Activated CD4-positive, alpha-beta T cell treated with anti-CD3 and anti-CD28 coated beads for 48 hours (primary cell): ENCODE measurements at regions not wholly inside any gene's neighbourhood (a gene's known extent, or its start where the extent isn't known, plus 50 kb on each side); places are given as distances from the start of the nearest gene placed in this dataset.

Experiments used
- DNase-seq: peaks from one replicate; pipeline ENCODE4 v3.0.0-alpha.2; 2020

DNA sequence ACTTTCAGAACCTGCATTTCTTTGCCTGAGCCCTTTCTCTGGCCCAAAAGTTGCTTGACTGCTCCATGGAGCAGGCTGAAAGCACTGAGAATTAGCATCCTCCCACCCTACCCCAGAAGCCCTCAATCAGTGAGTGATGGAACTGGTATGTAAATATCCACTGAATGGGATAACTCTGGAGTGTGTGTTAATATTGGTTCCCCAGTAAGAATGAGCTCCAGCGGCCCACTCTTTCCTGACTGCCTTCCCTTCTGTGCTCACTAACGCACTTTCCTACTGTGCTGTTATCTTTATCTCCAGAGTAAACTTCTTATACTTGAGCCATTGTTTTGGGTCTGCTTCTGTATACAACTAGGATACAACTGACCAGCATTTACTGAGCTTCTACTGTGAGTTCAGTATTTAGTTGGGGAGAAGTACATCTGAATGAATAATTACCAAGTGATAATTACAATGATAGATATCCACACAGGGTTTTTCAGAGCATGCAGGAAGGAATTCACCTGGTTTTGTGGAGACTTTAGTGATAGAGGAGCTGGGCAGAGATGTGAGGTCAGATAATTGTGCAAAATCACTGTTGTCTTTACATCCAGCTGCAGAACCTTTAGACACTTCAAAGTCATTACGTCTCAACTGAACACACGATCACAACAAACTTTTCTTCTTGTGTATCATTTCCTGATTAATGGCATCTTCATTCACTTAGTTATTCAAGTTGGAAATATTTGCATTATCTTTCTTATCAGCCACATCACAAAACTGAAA is 149.2 kb upstream of the BTG1 start:
- DNase-seq = no peak

DNA sequence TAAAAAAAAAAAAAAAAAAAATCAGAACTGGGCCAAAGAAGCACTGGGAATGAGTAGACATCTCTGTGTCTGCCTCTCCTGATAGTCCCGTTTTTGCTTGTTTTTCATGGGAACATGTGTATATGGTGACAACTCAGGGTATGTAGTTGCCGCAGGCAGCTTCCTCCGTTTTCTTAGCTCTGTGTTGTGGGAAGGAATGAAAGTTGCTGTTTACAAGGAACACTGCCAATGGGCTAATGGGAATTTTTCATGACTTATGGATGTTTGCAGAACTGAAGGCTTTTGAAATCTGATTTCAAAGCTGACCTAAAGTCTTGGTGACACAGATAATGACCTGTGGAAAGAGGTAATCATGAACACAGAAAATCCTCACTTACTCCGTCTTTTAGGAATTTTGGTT is 146.4 kb upstream of the BTG1 start:
- DNase-seq = no peak

DNA sequence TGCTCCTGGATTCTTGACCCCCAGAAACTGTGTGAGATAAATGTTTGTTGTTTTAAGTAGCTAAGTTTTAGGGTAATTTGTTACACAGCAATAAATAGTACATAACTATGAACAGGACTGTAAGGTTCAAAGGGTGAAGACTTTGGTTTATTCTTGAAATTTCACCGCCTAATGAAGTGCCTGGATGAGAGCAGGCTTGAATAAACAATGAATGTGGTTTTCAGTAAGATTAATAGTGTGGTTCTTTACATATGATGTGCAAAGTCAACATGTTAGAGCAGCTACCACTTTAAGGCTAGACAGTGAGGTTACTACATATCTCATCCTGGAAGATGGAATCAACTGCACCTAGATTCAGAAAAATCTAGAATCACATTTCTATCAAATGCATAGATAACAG is 145.2 kb upstream of the BTG1 start:
- no peak for DNase-seq

DNA sequence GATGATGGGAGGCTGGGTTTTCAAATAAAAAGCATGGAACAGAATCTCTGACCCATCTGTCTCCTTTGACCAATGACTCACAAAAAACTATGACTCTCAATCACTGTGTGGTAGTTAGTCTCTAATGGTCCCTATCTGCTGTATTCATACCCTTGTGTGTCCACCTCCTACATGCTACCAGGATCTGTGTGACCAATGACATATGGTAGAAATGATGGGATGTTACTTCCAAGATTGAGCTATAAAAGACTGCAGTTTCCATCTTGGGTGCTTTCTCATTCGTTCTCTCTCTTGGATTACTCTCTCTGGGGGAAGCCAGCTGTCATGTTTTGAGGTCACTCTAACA is 144.7 kb upstream of the BTG1 start:
- no peak for DNase-seq

DNA sequence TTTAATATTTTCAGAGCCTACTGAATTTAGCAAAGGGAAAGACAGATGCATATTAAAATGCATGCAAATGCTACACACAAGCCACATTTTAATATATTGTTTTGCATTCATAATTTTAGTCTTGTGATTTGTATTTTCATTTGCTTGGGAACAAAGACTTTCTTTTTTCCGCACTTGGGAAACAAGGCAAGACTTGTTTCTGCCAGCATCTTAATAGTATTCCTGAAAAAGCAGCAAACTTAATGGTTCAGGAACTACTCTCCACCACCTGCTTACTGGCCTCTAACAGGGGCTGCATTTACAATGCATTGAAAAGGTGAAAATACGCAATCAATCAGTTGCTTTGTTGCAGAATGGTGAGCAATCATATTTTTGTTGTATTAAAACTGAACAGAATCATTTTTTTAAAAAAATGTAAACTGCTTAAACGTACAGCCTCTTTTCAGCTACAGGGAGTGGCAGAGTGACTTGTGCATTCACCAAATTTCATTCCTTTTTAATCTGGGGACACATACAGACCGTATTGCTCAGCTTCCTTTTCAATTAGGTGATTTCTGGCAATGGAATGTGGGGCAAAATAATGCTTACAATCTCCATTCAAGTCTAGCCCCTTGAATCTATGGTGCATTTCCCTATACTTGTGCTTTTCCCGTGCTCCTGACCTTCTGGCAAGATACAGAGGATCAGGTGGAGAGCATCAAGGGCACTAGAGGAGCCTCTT is 144.1 kb upstream of the BTG1 start:
- no peak for DNase-seq

DNA sequence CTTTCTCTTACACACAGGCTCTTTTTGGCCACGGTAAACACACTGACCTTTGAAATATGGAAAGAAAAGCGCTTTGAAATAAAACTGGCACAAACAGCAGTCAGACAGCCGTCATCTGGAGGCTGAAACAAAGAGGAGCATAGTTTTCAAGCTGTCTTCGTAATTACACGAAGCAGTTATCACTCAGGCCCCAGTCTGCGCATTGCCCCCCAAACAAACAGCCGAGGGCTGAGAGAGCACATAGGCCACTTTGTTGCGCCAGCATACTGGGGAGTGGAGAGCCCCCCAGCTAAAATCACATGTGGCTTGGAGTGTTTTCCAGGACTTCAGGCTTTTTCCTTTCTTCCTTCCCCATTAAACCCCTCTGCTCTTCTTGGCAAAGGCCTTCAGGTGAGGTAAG is 142.9 kb upstream of the BTG1 start:
- DNase-seq = no peak

DNA sequence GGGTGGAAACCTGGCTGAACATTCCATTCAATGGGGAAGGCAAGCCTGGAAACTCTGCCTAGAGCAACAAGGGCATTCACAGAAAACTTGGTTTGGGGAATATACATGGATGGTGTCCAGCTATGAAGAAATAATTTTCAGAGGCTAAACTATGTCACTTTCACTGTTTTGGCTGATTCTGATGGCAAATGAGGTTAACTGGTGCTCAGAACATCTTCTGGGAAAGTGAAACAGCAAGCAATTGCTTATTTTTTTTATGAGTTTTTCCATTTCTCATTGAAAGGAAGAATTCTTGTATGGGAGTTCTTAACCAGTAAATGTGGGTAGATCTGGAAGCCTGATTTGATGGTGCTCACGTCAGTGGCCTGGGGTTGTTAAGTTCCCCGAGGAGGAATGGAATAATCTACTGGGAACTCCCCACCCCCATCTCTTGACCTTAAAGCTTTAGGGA is 132.8 kb upstream of the BTG1 start:
- no peak for DNase-seq

DNA sequence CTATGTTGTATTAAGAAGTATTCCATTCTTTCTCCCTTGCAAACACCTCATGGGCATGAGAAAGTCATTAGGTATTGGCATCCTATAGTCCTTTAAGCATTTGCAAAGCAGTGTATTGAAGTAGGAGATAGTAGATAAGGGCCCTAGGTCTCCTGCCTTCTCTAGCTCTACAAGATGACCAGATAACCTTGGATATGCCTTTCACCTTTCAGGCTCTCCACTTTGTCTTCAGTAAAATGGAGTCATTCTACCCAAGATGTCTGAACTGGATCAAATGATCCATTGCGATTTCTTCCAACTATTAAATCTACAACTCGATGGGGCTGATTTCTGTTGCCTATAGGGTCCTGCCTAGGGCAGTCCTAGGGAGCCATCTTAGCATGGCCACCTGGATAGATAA is 132.1 kb upstream of the BTG1 start:
- DNase-seq = no peak

DNA sequence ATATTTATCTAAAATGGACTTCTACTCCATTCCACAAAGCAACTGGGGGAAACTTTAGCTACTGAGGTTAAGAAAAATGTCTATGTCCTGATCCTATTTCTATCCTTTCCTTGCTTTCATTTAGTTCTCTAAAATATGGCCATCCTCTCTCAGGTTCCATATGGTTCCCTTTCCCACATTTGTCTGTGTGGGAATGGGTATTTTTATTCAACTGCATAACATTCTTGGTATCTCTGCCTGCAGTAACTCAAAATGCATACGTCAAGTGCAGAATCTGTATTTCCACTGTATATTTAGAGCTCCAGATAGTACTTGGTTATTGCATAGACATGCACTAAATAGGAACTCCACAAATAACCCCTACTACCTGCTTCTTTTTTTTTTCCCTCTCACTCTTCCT is 130.6 kb upstream of the BTG1 start:
- no peak for DNase-seq

DNA sequence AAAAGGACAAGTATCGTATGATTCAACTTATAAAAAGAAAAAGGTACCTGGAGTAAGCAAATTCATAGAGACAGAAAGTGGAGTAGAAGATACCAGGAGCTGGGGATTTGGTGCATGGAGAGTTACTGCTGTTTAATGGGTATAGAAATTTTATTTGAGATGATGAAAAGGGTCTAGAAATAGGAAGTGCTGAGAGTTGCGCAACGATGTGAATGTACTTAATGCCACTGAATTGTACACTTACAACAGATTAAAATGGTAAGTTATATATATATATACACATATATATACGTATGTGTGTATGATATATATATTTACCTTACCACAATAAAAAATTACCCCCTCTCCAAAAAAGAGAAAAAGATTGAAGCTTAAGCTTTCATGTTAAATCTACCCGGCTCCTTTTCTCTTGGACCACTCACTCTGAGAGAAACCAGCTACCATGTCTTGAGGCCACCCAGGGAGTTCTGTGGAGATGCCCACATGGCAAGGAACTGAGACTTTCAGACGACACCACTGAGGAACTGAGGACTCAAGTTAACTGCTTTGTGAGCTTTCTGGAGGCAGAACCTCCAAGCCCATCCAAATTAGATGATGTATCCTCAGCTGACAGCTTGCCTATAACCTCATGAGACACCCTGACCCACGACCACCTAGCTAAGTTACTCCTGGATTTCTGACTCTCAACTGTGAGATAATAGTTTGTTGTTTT is 130.0 kb upstream of the BTG1 start:
- DNase-seq = no peak

DNA sequence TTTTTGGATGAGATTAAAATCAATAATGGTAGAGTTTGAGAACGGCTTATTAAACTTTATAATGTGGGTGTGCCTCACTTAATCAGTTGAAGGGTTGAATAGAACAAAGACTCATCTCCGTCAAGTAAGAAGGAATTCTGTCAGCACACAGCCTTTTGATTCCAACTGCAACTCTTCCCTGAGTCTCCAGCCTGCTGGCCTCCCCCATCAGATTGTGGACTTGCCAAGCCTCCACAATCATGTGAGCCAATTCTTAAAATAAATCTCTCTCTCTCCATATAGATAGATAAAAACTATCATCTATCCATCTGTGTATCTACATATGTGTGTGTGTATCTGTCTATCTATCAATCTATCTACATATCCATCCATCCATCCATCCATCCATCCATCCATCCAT is 127.4 kb upstream of the BTG1 start:
- no peak for DNase-seq

DNA sequence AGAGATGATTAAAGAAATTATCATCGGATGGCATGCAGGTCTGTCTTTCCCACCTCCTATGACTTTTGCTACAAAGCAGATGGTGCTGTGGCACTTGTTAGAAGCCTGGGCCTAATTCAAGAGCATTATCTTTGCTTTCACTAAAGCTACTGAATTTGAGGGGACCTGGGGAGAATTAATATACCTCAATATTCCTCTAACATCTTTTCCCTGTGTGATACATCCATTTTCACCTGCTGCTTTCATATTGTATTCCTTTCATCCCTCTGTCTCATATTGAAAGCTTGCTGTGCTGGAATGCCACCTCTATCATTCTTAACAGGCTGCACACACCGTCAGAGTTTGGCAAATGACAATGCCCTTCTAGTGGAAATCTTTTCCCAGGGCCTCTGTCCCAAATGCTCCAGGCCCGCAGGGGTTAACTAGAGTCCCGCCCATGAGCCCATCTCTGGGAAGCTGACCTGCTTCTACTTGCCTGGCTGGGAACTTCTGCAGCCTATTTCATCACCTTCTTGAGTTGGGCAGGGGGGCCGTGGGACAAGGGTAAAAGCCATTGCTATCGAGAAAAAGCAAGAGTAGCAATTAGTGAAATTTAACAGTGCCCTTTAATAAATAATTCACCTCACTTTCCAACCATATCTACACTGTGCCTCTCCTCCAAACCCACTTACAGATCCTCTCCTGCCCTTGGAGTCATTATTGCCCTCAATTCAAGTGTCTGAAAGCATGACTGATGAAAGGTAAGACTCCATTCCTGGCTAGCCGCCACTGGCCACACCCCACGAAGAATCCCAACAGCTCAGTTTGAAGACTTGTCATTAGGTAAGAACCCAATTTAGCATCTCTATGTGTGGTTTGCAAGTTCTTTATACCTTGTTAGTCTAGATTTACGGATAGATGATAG is 126.7 kb upstream of the BTG1 start:
- no peak for DNase-seq

DNA sequence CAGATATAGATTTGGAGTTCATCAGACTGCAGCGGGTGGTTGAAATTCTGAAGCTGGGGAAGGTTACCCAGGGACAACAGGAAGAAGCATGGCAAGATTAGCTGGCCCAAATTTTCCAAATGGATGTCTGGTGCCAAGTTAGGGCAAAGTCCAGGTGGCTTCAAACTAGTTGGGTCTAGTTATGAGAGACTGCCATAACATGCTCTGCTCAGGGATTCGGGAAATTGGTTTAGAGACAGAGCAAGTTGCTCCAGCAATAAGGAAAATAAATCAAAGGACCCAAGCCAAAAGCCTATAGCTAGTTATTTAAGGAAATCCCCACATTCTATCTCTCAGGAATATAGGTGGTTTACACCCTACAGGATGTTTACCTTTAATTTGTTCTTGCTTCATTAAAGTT is 125.7 kb upstream of the BTG1 start:
- DNase-seq = no peak

DNA sequence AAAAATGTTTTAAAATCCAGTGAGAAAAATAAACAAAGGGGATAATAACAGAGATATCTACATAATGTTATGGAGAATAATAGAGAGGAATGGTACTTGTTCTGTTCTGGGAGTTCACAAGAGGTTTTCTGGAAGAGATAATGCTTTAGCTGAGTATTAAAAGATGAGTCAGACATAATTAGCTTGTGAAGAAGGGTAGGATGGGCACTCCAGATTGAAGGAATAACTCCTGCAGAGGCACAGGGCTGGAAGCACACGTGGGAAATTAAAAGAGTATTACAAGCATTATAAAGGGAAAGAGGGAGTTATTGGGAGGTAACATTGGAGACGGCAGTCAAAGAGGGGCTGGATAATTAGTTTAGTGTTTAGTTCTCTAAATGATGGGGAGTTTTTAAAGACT is 124.9 kb upstream of the BTG1 start:
- DNase-seq = no peak

DNA sequence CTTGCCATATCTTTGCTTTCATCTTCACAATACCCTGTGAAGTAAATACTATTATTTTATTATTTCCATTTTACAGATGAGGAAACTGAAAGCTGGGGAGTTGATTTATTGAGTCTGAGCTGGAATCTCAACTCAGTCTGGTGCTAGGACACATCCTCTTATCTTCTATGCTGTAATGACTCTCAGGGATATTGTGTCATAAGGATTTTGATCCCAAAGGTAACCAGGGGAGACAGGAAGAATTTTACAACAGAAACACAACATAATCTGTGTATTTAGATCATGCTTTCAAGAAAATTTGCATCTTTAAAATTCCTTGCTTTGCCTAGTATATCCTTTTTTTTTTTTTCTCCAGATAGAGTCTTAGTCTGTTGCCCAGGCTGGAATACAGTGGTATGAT is 123.3 kb upstream of the BTG1 start:
- DNase-seq = no peak

DNA sequence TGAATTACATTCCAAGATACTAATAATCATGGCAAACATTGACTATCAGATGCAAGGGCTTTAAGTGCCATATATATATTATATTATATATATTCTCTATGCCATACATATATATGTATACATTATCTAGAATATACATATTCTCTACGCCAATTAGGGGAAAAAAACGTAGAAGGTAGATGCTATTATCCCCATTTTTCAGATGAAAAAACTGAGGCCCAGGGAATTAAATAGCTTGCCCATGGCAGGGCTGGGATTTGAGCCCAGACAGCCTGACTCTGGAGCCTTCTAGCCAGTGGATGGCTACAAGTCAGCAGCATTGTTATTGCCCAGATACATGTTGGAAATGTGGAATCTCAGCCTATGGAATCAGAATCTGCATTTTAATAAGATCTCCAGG is 116.0 kb upstream of the BTG1 start:
- DNase-seq = no peak

DNA sequence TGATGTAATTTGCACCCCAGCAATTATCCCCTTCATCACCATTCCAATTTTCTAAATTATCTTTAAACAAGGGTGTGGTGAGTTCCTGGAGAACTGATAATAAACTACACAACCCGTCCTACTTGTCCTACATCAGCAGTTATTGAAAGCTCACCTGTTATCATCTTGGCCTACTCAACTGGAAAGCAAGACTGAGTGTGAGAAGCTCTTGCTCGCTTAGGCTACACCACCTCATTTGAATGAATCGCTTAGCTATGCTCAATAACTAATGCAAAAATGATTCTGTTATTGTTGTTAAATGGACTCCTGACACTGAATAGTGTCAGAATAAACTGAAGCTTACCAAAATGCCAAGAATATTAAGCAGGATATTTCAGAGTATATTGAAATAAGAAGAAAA is 115.4 kb upstream of the BTG1 start:
- no peak for DNase-seq

DNA sequence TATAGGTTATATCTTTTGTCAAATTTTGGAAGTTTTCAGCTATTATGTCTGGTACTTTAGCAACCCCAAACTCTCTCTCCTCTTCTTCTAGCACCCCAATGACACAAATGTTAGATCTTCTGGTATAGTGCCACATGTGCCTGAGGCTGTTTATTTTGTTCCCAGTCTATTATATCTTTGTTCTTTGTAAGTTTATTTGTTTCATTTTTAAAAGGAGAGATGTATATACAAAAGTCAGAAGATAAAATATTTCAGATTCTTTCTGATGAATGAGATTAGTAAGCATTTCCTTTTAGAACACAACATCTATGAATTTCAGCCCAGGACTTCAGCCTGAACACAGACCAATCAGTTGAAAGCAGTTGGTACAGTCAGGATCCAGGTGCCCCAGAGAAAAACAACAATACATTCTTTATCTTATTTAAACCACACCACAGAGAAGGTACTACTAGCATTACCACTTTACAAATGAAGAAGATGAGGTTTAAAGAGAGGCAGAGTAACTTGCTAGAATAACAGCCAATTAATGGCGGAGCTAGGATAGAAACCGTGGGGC is 114.1 kb upstream of the BTG1 start:
- no peak for DNase-seq

DNA sequence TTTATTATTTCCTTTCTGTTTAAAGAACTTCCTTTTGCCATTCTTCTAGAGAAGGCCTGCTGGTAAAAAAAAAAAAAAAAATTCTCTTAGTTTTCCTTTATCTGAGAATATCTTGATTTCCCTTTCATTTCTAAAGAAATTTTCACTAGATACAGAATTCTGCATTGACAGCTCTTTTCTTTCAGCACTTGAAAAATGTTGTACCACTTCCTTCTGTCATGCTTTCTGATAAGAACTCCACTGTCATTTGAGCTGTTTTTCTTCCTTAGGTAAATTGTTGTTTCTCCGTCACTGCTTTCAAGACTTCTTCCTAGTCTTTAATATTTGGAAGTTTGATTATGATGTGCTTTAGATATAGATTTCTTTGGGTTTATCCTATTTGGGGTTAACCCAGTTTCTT is 113.6 kb upstream of the BTG1 start:
- DNase-seq = no peak

DNA sequence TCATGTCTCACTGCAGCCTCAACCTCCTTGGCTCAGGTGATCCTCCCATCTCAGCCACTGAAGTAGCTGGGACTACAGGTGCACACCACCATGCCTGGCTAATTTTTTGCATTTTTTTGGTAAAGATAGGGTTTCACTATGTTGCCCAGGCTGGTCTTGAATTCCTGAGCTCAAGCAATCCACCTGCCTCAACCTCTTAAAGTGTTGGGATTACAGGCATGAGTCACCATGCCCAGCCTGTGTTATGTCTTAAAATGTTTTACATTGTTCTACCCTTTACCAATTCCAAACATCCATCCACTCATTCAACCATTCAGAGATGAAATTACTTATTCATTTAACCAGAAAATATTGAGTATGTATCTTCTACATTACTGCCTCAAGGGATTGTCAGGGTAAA is 111.6 kb upstream of the BTG1 start:
- no peak for DNase-seq

DNA sequence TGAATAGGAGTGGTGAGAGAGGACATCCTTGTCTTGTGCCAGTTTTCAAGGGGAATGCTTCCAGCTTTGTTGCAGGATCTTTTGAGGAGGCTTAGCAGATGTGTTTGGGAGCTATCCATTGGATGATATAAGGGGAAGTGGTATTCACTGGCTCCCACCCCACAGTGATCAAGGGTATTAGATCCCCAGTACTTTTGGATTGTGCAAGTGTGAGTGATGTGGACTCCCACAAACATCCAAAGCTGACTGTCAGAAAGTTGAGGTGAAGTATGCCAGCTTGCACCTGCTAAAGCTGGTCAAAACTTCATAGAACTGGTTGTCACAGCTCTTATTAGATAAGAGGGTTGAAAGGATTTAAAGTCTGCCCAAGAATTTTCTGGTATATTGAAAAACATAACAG is 110.1 kb upstream of the BTG1 start:
- no peak for DNase-seq

DNA sequence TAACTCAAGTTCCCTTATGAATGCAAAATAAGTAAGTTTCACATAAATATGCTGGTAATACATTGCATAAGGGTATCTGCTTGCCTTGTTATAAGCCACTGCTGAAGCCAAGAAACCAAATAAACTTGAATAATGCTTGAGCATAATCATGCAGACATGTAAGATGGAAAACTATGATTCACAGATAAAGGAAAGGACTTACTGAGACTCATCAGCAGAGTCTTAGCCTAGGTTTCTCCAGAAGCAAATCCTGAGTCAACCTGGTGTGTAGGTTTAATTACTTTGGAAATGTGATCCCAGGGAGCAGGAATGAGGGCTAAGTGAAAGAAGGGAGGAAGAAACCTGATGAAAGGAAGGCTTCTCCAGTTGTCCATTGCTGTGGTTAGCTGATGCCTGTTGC is 107.7 kb upstream of the BTG1 start:
- DNase-seq = no peak

DNA sequence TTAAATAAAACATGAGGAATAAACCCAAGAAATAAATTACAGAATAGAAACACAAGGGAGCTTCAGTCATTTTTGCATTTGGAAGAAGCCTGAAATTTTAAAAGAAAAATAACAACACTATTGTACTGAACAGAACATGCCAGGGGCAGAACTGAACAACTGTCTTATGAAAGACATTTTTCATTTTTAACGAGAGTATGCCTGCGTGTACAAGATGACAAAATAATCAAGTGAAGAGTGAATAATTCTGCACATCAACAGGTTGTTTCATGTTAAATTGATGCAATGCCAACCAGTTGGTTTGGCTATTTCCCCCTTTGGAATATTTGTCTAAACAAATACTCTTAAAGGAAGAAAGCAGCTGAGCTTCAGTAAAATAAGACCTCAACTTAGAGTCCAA is 103.3 kb upstream of the BTG1 start:
- DNase-seq = no peak
